ENCODE measurements at regions not wholly inside any gene's neighbourhood (a gene's known extent, or its start where the extent isn't known, plus 50 kb on each side); places are given as distances from the start of the nearest gene placed in this dataset.
"Not testable (repeated sequence)": the region's sequence is repeated elsewhere in the genome, so short reads cannot be mapped to it uniquely, and the experiment has no call there.

DNA sequence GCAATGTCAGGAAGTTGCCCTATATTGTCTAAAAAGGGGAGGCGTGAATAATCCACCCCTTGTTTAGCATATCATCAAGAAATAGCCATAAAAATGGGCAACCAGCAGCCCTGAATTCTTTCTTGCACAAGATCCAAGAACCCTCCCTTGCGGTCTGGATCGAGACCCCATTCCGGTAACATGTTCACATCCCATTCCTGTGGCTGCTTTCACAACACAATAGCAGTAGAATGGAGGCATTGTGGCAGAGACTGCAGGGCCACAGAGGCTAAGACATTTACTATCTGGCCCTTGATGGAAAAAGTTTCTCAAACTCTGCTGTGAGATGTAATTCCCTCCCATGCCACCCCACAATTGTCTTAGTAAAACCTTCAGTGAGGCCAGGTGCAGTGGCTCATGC is 73.2 kb downstream of the RMI2 start:
- peaks cover 16% of the 10 kb centered on the region for H3K4me1 ChIP-seq (ENCODE audit: insufficient read depth, insufficient read length)
- H3K27me3 ChIP-seq (ENCODE audit: insufficient read depth, insufficient read length): no peaks in the 10 kb centered on the region
- no peak overlapping the region for H3K4me3 ChIP-seq (ENCODE audit: insufficient read length, low read depth)
- H3K9me3 ChIP-seq (ENCODE audit: insufficient read depth, low read length): no peaks in the 10 kb centered on the region
- no peak for DNase-seq (ENCODE audit: low read depth, low spot score)
- no peaks in the 10 kb centered on the region for H3K36me3 ChIP-seq (ENCODE audit: insufficient read depth, insufficient read length, low read length)
- H3K9ac ChIP-seq (ENCODE audit: insufficient read length, low read depth): no peak overlapping the region
- TF ChIP-seq SUZ12 (IDR thresholded peaks at IDR 0.05; ENCODE audit: extremely low read depth, insufficient read depth, insufficient read length) (no peak), YY1 (IDR thresholded peaks at IDR 0.05; ENCODE audit: insufficient read depth, insufficient read length) (no peak), ZNF274 (IDR thresholded peaks at IDR 0.05; ENCODE audit: low read depth, low read length) (no peak)

DNA sequence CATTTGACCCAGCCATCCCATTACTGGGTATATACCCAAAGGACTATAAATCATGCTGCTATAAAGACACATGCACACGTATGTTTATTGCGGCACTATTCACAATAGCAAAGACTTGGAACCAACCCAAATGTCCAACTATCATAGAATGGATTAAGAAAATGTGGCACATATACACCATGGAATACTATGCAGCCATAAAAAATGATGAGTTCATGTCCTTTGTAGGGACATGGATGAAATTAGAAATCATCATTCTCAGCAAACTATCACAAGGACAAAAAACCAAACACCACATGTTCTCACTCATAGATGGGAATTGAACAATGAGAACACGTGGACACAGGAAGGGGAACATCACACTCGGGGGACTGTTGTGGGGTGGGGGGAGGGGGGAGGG is 74.8 kb downstream of the RMI2 start:
- H3K36me3 ChIP-seq (ENCODE audit: insufficient read depth, insufficient read length, low read length); H3K4me1 ChIP-seq (ENCODE audit: insufficient read depth, insufficient read length); H3K9me3 ChIP-seq (ENCODE audit: insufficient read depth, low read length); H3K9ac ChIP-seq (ENCODE audit: insufficient read length, low read depth); DNase-seq (ENCODE audit: low read depth, low spot score); H3K4me3 ChIP-seq (ENCODE audit: insufficient read length, low read depth); H3K27me3 ChIP-seq (ENCODE audit: insufficient read depth, insufficient read length): not testable (repeated sequence)

DNA sequence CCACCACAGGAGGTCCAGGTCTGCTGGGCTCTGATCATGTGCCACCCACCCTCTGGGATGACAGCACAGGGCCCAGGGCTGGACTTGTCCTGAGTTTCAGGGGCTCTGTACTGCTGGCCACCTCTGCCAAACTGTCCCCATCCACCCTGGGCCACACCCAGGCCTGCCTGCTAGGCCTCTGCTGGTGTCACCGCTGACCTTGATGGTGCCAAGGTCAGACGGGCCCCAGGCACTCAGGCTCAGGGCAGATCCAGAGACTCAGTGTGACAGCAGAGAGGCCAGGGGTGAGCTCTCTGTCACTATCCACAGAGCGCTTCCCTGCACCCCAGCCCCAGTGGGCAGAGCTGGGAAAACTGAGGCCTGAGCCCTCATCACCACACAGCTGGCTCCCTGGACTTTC is 75.6 kb downstream of the RMI2 start:
- Histone ChIP-seq H3K4me1 (ENCODE audit: insufficient read depth, insufficient read length) (peaks cover 3% of the 10 kb centered on the region), H3K9me3 (ENCODE audit: insufficient read depth, low read length) (no peaks in the 10 kb centered on the region), H3K9ac (ENCODE audit: insufficient read length, low read depth) (no peak overlapping the region), H3K4me3 (ENCODE audit: insufficient read length, low read depth) (no peak overlapping the region), H3K36me3 (ENCODE audit: insufficient read depth, insufficient read length, low read length) (no peaks in the 10 kb centered on the region), H3K27me3 (ENCODE audit: insufficient read depth, insufficient read length) (no peaks in the 10 kb centered on the region)
- no peak for DNase-seq (ENCODE audit: low read depth, low spot score)
- TF ChIP-seq SUZ12 (IDR thresholded peaks at IDR 0.05; ENCODE audit: extremely low read depth, insufficient read depth, insufficient read length): no peak
- TF ChIP-seq ZNF274 (IDR thresholded peaks at IDR 0.05; ENCODE audit: low read depth, low read length): no peak
- no peak for TF ChIP-seq YY1 (IDR thresholded peaks at IDR 0.05; ENCODE audit: insufficient read depth, insufficient read length)

DNA sequence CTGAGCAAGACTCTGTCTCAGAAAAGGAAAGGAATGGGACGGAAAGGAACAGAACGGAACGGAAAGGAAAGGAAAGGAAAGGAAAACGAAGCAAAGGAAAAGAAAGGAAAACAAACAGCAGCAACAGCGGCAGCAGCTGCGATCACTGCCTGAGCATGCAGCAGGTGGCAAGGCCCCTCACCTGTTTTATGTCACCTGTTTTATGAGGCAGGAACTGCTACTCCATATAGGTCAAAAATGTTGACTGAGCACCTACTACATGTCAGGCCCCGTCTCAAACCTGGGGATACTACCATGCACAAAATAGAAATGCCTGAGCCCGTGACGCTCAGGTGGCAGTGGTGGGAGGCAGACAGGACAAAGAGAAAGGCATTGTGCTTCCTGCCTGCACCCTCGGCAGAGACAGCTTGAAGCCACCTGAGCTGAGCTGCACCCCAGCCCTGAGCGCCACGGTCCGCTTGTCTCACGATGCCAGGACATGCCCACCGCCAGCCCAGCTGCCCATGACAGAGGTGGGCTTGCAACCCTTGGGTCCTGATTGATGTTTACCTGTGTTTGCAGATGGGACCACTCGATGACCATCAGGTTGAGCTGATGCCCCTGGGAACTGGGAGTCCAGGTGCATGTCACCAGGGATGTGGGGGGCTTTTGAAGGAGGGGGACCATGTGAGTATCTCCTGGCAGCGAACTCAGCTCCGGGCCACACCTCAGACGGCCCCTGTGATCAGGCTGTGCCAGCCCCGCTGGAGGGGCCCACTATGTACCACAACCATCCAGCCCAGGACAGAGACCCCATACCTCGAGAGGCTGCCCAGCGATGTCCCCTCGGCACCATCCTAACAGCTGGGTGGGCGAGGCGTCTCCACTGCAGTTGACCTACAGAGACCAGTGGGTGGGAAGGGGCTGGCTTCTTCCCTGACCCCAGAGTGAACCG is 77.4 kb downstream of the RMI2 start:
- peaks cover 3% of the 10 kb centered on the region for H3K4me1 ChIP-seq (ENCODE audit: insufficient read depth, insufficient read length)
- TF ChIP-seq ZNF274 (IDR thresholded peaks at IDR 0.05; ENCODE audit: low read depth, low read length): no peak
- TF ChIP-seq SUZ12 (IDR thresholded peaks at IDR 0.05; ENCODE audit: extremely low read depth, insufficient read depth, insufficient read length): no peak
- TF ChIP-seq YY1 (IDR thresholded peaks at IDR 0.05; ENCODE audit: insufficient read depth, insufficient read length): no peak
- no peak for DNase-seq (ENCODE audit: low read depth, low spot score)
- H3K9ac ChIP-seq (ENCODE audit: insufficient read length, low read depth): no peak overlapping the region
- H3K9me3 ChIP-seq (ENCODE audit: insufficient read depth, low read length): no peaks in the 10 kb centered on the region
- H3K36me3 ChIP-seq (ENCODE audit: insufficient read depth, insufficient read length, low read length): no peaks in the 10 kb centered on the region
- H3K27me3 ChIP-seq (ENCODE audit: insufficient read depth, insufficient read length): no peaks in the 10 kb centered on the region
- no peak overlapping the region for H3K4me3 ChIP-seq (ENCODE audit: insufficient read length, low read depth)

DNA sequence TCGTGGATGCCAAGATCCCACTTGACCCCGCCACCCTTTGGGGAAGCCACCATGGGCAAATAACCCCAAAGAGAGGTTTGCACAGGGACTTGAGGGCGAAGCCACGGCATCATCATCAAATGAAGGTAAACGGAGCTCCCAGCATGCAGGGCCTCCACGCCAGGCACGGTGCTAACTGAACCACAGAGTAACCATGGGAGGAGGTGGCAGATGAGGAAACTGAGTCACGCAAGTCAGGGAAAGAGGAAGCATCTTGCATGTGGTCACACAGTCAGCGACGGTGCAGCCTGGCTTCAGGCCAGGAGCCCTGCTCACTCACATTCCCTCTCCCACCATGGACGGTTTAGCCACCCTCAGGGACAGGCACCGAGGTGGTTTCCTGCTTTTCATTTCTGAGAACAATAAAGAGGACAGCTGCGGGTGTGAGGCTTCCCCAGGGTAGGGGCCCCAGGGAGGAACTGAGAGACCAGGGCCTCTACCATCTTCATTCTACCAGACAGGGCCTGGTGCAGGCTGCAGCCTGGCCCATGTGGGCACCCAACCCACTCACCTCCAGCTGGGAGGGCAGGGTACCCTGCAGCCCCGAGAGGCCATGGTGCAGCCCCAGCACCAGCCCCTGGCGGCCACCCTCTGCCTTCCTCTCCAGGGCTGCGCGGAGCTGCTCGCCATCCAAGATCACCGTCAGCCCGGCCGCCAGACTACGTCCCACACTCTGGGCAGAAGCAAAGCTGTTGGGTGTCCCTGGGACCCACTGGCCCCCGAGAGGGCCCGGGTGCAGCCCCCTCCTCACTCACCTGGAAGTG is 78.3 kb downstream of the RMI2 start:
- no peak overlapping the region for H3K9ac ChIP-seq (ENCODE audit: insufficient read length, low read depth)
- peaks cover 3% of the 10 kb centered on the region for H3K4me1 ChIP-seq (ENCODE audit: insufficient read depth, insufficient read length)
- H3K27me3 ChIP-seq (ENCODE audit: insufficient read depth, insufficient read length): no peaks in the 10 kb centered on the region
- no peak overlapping the region for H3K4me3 ChIP-seq (ENCODE audit: insufficient read length, low read depth)
- TF ChIP-seq ZNF274 (IDR thresholded peaks at IDR 0.05; ENCODE audit: low read depth, low read length): no peak
- TF ChIP-seq YY1 (IDR thresholded peaks at IDR 0.05; ENCODE audit: insufficient read depth, insufficient read length): no peak
- TF ChIP-seq SUZ12 (IDR thresholded peaks at IDR 0.05; ENCODE audit: extremely low read depth, insufficient read depth, insufficient read length): no peak
- no peaks in the 10 kb centered on the region for H3K9me3 ChIP-seq (ENCODE audit: insufficient read depth, low read length)
- no peak for DNase-seq (ENCODE audit: low read depth, low spot score)
- no peaks in the 10 kb centered on the region for H3K36me3 ChIP-seq (ENCODE audit: insufficient read depth, insufficient read length, low read length)

DNA sequence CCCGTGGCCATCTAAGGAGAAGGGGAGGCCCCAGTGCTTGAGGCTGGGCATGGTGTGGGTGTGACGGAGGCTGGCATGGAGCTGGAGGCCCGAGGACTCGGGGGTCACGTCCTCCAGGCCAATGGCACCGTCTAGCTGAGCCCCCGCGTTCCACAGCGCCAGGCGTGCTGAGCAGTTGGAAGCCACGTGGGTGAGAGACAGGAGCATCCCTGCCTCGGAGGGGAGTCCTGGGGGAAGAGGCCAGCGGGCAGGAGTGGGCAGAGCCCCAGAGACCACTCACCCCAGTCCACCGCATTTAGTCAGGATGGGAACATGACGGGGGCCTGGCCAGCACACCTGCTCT is 78.8 kb downstream of the RMI2 start:
- Histone ChIP-seq H3K27me3 (ENCODE audit: insufficient read depth, insufficient read length) (no peaks in the 10 kb centered on the region), H3K9me3 (ENCODE audit: insufficient read depth, low read length) (no peaks in the 10 kb centered on the region), H3K4me1 (ENCODE audit: insufficient read depth, insufficient read length) (peaks cover 4% of the 10 kb centered on the region), H3K4me3 (ENCODE audit: insufficient read length, low read depth) (no peak overlapping the region), H3K36me3 (ENCODE audit: insufficient read depth, insufficient read length, low read length) (no peaks in the 10 kb centered on the region), H3K9ac (ENCODE audit: insufficient read length, low read depth) (no peak overlapping the region)
- no peak for DNase-seq (ENCODE audit: low read depth, low spot score)
- TF ChIP-seq SUZ12 (IDR thresholded peaks at IDR 0.05; ENCODE audit: extremely low read depth, insufficient read depth, insufficient read length): no peak

DNA sequence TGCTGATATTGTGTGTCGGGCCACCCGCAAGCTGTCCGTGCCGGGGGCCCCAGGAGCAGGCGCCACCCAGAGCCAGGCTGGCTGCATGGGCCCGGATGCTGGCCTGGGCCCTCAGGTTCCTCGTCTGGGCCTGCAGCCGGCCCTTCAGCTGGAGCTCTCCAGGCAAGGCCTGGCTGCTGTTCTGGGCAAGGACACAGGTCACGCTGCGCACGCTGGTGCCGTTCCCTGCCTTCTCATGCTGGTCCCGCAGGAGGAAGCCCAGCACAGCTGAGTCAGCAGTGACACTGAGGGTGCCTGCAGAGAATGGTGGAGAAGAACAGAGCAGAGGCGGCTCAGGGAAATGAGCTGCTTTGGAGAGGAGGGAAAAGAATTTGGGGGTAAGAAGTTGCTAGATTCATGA is 79.9 kb downstream of the RMI2 start:
- H3K4me1 ChIP-seq (ENCODE audit: insufficient read depth, insufficient read length): peaks cover 6% of the 10 kb centered on the region
- no peaks in the 10 kb centered on the region for H3K36me3 ChIP-seq (ENCODE audit: insufficient read depth, insufficient read length, low read length)
- DNase-seq (ENCODE audit: low read depth, low spot score): no peak
- no peaks in the 10 kb centered on the region for H3K27me3 ChIP-seq (ENCODE audit: insufficient read depth, insufficient read length)
- no peak overlapping the region for H3K4me3 ChIP-seq (ENCODE audit: insufficient read length, low read depth)
- no peak overlapping the region for H3K9ac ChIP-seq (ENCODE audit: insufficient read length, low read depth)
- H3K9me3 ChIP-seq (ENCODE audit: insufficient read depth, low read length): no peaks in the 10 kb centered on the region
- TF ChIP-seq SUZ12 (IDR thresholded peaks at IDR 0.05; ENCODE audit: extremely low read depth, insufficient read depth, insufficient read length) (no peak), YY1 (IDR thresholded peaks at IDR 0.05; ENCODE audit: insufficient read depth, insufficient read length) (no peak), ZNF274 (IDR thresholded peaks at IDR 0.05; ENCODE audit: low read depth, low read length) (no peak)
